Fibroblast of the aortic adventitia (primary cell): ENCODE measurements at regions not wholly inside any gene's neighbourhood (a gene's known extent, or its start where the extent isn't known, plus 50 kb on each side); places are given as distances from the start of the nearest gene placed in this dataset.

Source experiments
- DNase-seq: peaks from one replicate; pipeline ENCODE4 v3.0.0-alpha.2; 2010; ENCODE audit warnings: low read depth
- H3K4me3 ChIP-seq: 2 replicates; pipeline ENCODE4 v1.5.1; 2011; ENCODE audit warnings: low read depth, mild to moderate bottlenecking, control low read depth, low read length, moderate library complexity
- TF ChIP-seq, protein P1 (sequence below): IDR thresholded peaks from 2 replicates; pipeline ENCODE4 v1.5.1; 2011; ENCODE audit warnings: mild to moderate bottlenecking, low read length, control low read depth, inconsistent platforms; ENCODE audit not compliant: insufficient read depth

DNA sequence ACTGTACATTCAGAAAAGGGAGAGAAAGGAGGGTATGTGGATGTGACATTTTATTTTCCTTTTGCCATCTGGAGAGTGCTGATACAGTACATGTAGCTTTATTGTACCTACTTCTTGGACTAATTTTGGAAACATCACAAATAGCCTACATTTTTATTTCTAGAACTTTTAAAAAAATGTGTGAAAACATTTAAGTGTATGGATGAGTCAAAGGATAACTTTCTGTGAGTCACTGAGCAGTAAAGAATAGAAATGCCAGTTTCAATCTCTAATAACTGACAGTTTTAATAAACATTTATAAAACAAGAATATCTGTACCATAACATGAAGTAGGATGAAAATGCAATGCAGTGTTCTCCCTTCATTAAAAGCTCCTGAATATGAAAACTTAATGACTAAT, 374.4 kb upstream of the NWD2 start:
- DNase-seq: no peak
- no peak overlapping the region for H3K4me3 ChIP-seq
- TF ChIP-seq, protein P1, sequence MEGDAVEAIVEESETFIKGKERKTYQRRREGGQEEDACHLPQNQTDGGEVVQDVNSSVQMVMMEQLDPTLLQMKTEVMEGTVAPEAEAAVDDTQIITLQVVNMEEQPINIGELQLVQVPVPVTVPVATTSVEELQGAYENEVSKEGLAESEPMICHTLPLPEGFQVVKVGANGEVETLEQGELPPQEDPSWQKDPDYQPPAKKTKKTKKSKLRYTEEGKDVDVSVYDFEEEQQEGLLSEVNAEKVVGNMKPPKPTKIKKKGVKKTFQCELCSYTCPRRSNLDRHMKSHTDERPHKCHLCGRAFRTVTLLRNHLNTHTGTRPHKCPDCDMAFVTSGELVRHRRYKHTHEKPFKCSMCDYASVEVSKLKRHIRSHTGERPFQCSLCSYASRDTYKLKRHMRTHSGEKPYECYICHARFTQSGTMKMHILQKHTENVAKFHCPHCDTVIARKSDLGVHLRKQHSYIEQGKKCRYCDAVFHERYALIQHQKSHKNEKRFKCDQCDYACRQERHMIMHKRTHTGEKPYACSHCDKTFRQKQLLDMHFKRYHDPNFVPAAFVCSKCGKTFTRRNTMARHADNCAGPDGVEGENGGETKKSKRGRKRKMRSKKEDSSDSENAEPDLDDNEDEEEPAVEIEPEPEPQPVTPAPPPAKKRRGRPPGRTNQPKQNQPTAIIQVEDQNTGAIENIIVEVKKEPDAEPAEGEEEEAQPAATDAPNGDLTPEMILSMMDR: no peak

DNA sequence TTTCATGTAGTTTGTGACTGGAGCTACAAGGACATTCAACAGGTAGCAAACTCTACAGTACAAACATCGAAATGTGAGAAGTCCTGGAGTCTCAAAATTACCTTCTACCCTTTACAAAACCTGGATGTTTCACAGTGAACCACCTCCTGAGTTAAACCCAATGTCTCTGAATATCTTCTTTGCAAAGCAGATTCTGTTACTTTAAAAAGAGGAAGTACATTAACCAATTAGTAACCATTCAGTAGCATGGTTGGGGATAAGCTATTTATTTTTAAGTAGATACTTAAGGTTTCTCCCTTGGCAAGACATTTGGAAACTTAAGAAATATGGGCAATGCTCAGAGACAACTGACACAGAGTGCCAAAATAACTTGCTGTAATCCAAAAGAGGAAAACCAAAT, 371.9 kb upstream of the NWD2 start:
- no peak for DNase-seq
- no peak overlapping the region for H3K4me3 ChIP-seq
- TF ChIP-seq, protein P1: no peak

DNA sequence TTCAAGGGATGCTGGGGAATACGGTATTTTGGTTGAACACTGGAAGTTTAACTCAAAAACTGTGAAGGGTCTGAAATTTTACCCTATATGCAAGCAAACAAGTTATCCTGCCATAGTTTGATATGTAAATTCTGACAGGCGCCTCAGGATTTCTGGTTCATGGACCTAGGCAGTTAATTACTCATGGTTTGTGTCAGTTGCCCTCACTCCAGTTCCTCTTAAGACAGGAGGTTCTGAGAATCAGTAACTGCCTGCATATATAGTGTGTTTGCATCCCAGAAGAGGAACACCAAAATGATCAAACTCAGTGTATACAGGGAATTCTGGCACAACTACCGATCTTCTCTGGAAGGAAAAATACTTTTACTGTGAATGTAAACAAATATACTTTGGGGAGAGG, 360.4 kb upstream of the NWD2 start:
- TF ChIP-seq, protein P1: no peak
- no peak for DNase-seq
- no peak overlapping the region for H3K4me3 ChIP-seq

DNA sequence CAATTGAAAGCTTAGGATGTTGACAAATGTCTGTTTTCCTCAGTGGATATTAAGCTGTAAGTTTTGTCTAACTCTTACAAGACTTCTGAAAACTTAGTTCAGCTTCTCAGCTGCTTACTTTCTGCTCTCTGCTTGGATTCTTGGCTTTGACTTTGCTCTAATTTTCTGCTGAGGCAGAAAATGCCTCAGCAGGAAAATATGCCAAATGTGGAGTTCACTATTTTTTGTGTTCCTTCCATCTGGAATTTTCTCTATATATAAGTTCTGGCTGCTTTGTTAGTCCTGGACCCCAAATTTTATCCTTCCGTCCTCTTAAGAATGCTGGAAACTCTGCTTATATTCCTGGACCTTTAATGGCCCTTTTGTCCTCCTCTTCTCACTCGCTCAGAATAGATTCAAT, 352.6 kb upstream of the NWD2 start:
- no peak overlapping the region for H3K4me3 ChIP-seq
- TF ChIP-seq, protein P1: no peak
- no peak for DNase-seq

DNA sequence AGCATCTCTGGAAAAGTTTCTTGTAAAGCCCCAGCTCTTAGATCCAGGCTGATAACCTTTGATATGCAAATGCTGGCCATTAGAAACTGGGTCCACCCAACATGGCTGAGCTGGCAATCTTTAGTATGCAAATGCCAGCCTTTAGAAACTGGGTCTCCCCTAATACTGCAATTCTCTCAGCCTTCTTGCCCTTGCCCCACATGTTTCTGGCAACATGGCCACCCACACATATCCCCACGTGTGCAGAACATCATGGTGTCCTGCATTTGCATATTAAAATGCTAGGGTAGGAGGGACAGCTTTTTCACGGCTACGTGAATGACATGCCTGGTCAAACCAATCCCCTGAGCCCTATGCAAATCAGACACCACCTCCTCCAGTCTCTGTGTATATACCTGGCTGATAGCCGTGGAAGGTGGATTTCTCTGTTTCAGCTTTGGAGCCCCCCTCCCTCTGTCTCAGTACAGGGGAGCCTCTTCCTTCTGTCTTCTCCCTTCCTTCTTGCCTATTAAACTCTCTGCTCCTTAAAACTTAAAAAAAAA, 344.0 kb upstream of the NWD2 start:
- TF ChIP-seq, protein P1: no peak
- no peak for DNase-seq
- H3K4me3 ChIP-seq: no peak overlapping the region

DNA sequence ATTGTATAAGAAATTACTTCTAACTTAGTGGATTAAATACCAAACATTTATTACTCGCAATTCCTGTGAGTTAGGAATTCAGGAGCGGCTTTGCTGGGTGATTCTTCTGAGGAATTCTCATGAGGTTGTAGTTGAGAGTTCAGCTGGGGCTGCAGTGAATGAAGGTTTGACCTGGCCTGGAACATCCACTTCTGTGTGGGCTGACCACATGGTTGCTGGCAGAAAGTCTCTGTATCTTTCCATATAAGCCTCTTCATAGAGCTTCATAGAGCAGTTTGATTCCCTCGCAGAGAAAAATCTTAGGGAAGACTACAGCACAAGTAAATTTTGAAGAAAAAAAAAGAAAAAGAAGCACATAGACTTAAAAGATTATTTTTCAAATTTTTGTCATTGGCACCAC, 339.7 kb upstream of the NWD2 start:
- no peak overlapping the region for H3K4me3 ChIP-seq
- TF ChIP-seq, protein P1: no peak
- no peak for DNase-seq

- no peak for DNase-seq
- TF ChIP-seq, protein P1: no peak
- H3K4me3 ChIP-seq: no peak overlapping the region
These were observed 330.4 kb upstream of the NWD2 start for GRCh38 chr4:36914106-36914505.
